DOHH2 (cell line): ENCODE measurements at regions not wholly inside any gene's neighbourhood (a gene's known extent, or its start where the extent isn't known, plus 50 kb on each side); places are given as distances from the start of the nearest gene placed in this dataset.

Experiments
- CTCF ChIP-seq: fragments of 200-600 bp; sonication (generic); IDR thresholded peaks from one replicate; pipeline ENCODE4 v1.5.1; 2014; ENCODE audit warnings: antibody characterized with exemption, mild to moderate bottlenecking, low read depth, low read length; ENCODE audit not compliant: poor library complexity, severe bottlenecking
- EZH2phosphoT487 ChIP-seq: fragments of 200-600 bp; sonication (generic); IDR thresholded peaks from 2 replicates; pipeline ENCODE4 v1.6.1; 2017; ENCODE audit warnings: borderline replicate concordance, mild to moderate bottlenecking, antibody characterized with exemption, low read length, moderate library complexity, mixed read lengths

GRCh38 chr4:129213692-129214091, 117.7 kb downstream of the C4orf33 start:
- TF ChIP-seq CTCF (no peak), EZH2phosphoT487 (no peak)
